ENCODE measurements at regions not wholly inside any gene's neighbourhood (a gene's known extent, or its start where the extent isn't known, plus 50 kb on each side); places are given as distances from the start of the nearest gene placed in this dataset.

- no peak for DNase-seq
These were observed 1467.6 kb upstream of the NUDT12 start for GRCh38 chr5:105030153-105030552.

GRCh38 chr5:105015098-105015497 lies 1452.5 kb upstream of the NUDT12 start:
- no peak for DNase-seq

GRCh38 chr5:104998572-104998971 lies 1436.0 kb upstream of the NUDT12 start:
- no peak for DNase-seq

- no peak for DNase-seq
These were observed 1435.6 kb upstream of the NUDT12 start for GRCh38 chr5:104998169-104998568.

- DNase-seq, result no peak
These were observed 1424.5 kb upstream of the NUDT12 start for GRCh38 chr5:104987074-104987473.

- no peak for DNase-seq
These were observed 1414.9 kb upstream of the NUDT12 start for GRCh38 chr5:104977529-104977928.

- DNase-seq, result no peak
These were observed 1405.3 kb upstream of the NUDT12 start for GRCh38 chr5:104967806-104968410.

GRCh38 chr5:104965006-104965405 lies 1402.4 kb upstream of the NUDT12 start:
- DNase-seq, result no peak

- no peak for DNase-seq
These were observed 1392.9 kb upstream of the NUDT12 start for GRCh38 chr5:104955479-104955878.

- DNase-seq, result no peak
These were observed 1390.3 kb upstream of the NUDT12 start for GRCh38 chr5:104952876-104953275.

- no peak for DNase-seq
These were observed 1389.2 kb upstream of the NUDT12 start for GRCh38 chr5:104951829-104952228.

GRCh38 chr5:104947076-104947475 lies 1384.5 kb upstream of the NUDT12 start:
- DNase-seq, result no peak

GRCh38 chr5:104942735-104943134 lies 1380.1 kb upstream of the NUDT12 start:
- DNase-seq, result no peak

- DNase-seq, result no peak
These were observed 1378.5 kb upstream of the NUDT12 start for GRCh38 chr5:104941030-104941645.

- DNase-seq, result no peak
These were observed 1375.0 kb upstream of the NUDT12 start for GRCh38 chr5:104937598-104937997.

GRCh38 chr5:104932431-104932830 lies 1369.8 kb upstream of the NUDT12 start:
- no peak for DNase-seq

- no peak for DNase-seq
These were observed 1366.4 kb upstream of the NUDT12 start for GRCh38 chr5:104928906-104929520.

GRCh38 chr5:104915226-104915625 lies 1352.6 kb upstream of the NUDT12 start:
- DNase-seq, result no peak

- no peak for DNase-seq
These were observed 1352.0 kb upstream of the NUDT12 start for GRCh38 chr5:104914536-104915070.

GRCh38 chr5:104913841-104914281 lies 1351.3 kb upstream of the NUDT12 start:
- DNase-seq, result no peak

GRCh38 chr5:104909803-104910202 lies 1347.2 kb upstream of the NUDT12 start:
- DNase-seq, result no peak

GRCh38 chr5:104904561-104904960 lies 1342.0 kb upstream of the NUDT12 start:
- no peak for DNase-seq

- DNase-seq, result no peak
These were observed 1341.4 kb upstream of the NUDT12 start for GRCh38 chr5:104903941-104904340.

GRCh38 chr5:104891596-104891995 lies 1329.0 kb upstream of the NUDT12 start:
- no peak for DNase-seq
